Brain microvascular endothelial cell (primary cell): ENCODE measurements at regions not wholly inside any gene's neighbourhood (a gene's known extent, or its start where the extent isn't known, plus 50 kb on each side); places are given as distances from the start of the nearest gene placed in this dataset.

Experiments used
- DNase-seq: peaks from one replicate; pipeline ENCODE4 v3.0.0-alpha.2; 2020
- H3K27ac ChIP-seq: fragments of 250-450 bp; sonication (Bioruptor Pico); 2 replicates; pipeline ENCODE4 v1.5.1; 2020; ENCODE audit warnings: mild to moderate bottlenecking, moderate library complexity
- H3K27me3 ChIP-seq: fragments of 250-450 bp; sonication (Bioruptor Pico); replicated peaks from 2 replicates; pipeline ENCODE4 v1.5.1; 2020; ENCODE audit warnings: mild to moderate bottlenecking
- H3K36me3 ChIP-seq: fragments of 250-450 bp; sonication (Bioruptor Pico); replicated peaks from 2 replicates; pipeline ENCODE4 v1.5.1; 2020; ENCODE audit warnings: mild to moderate bottlenecking
- H3K4me3 ChIP-seq: 2 replicates; pipeline ENCODE4 v1.5.1; 2011; ENCODE audit warnings: low read depth, mild to moderate bottlenecking, control low read depth, low read length, moderate library complexity
- CTCF ChIP-seq: IDR thresholded peaks from 2 replicates; pipeline ENCODE4 v1.5.1; 2011; ENCODE audit warnings: low read depth, mild to moderate bottlenecking, moderate library complexity, low read length, control low read depth, inconsistent platforms; ENCODE audit errors: missing control alignments
- in situ Hi-C: cut with HindIII; loops from 2 replicates; pipeline ENCODE4 v1.10.0; 2017; ENCODE audit warnings: low sequenced_read_pairs, low pct_ligation_motif_present

DNA sequence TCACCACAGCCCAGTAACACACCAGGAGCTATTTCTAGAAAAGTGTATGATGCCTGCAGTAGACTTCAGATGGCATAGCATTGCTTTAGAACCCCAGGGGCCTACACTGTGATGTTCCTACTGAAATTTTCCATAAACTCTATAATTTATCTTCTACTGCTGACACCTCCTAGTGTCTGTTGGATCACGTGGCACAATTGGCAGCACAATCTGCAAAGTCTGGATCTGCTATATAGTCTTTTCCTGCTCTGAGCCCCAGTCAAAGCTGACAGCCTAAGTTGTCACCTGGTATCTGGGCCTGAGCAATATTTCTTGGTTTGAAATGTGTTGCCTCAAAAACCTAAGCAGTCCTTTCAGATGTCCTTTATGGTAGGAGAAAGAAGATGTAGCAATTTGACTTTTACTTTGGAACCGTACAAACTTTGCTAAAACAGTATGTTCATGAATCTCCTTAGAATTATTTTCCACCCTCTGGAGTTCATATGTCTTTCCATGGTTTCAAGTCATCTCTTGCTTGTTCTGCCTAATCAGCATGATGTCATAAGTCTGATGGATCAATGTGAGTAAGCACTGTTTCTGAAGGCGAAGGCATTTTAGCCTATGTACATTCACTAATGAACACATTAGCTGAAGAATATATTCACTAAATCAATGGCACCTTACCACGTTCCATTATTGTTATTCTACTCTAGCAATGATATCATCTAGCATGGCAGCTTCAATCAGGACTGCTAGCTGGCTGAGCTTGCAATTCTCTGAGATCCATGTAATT lies 536.5 kb upstream of the NBEA start:
- no peaks in the 10 kb centered on the region for H3K27me3 ChIP-seq
- no peaks in the 10 kb centered on the region for H3K36me3 ChIP-seq
- H3K4me3 ChIP-seq, result no peak overlapping the region
- no peak for DNase-seq
- no peak for TF ChIP-seq CTCF
- in situ Hi-C loops, result no loop called here
- no peak overlapping the region for H3K27ac ChIP-seq

- in situ Hi-C loops, result no loop called here
- H3K36me3 ChIP-seq, result no peaks in the 10 kb centered on the region
These were observed 533.4 kb upstream of the NBEA start for GRCh38 chr13:34408640-34409039.

GRCh38 chr13:34409496-34410182 lies 532.4 kb upstream of the NBEA start:
- H3K36me3 ChIP-seq, result no peaks in the 10 kb centered on the region
- TF ChIP-seq CTCF, result no peak
- in situ Hi-C loops, result no loop called here
- H3K4me3 ChIP-seq, result no peak overlapping the region
- no peak for DNase-seq
- no peak overlapping the region for H3K27ac ChIP-seq
- no peaks in the 10 kb centered on the region for H3K27me3 ChIP-seq

More at GRCh38 chr13:34408640-34409039, 533.4 kb upstream of the NBEA start:
- DNase-seq, result no peak
- Histone ChIP-seq H3K27me3 (no peaks in the 10 kb centered on the region), H3K4me3 (no peak overlapping the region), H3K27ac (no peak overlapping the region)
- no peak for TF ChIP-seq CTCF

DNA sequence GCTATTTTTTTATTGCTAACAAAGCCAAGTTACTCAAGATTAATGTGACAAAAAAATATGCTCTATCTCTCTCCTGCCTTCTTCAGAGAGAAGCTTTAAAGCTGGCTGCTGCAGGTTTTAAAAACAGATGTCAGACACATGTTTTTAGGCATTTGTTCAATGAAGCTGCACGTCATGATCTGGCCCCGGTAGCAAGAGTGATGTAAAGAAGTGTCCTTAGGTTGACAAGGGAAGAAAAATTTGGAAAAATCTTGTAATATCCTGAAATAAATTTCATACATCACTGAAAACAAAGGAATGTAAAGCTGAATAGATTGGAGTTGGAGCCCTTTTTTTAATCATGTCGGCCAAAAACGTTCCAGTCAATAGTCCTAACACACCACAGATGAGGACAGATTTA lies 531.4 kb upstream of the NBEA start:
- Histone ChIP-seq H3K27ac (no peak overlapping the region), H3K27me3 (no peaks in the 10 kb centered on the region), H3K36me3 (no peaks in the 10 kb centered on the region), H3K4me3 (no peak overlapping the region)
- DNase-seq, result no peak
- in situ Hi-C loops, result no loop called here
- no peak for TF ChIP-seq CTCF

- H3K36me3 ChIP-seq, result no peaks in the 10 kb centered on the region
- no peaks in the 10 kb centered on the region for H3K27me3 ChIP-seq
- no peak overlapping the region for H3K27ac ChIP-seq
- no peak overlapping the region for H3K4me3 ChIP-seq
- no peak for TF ChIP-seq CTCF
- in situ Hi-C loops, result no loop called here
- no peak for DNase-seq
These were observed 530.9 kb upstream of the NBEA start for GRCh38 chr13:34411177-34411576.
